ENCODE measurements at regions not wholly inside any gene's neighbourhood (a gene's known extent, or its start where the extent isn't known, plus 50 kb on each side); places are given as distances from the start of the nearest gene placed in this dataset.
"Not testable (repeated sequence)": the region's sequence is repeated elsewhere in the genome, so short reads cannot be mapped to it uniquely, and the experiment has no call there.

GRCh38 chr16:54985156-54985555 is 54.5 kb downstream of the IRX5 start:
- no peak for DNase-seq (ENCODE audit: low spot score)

- DNase-seq (ENCODE audit: low spot score) = no peak
Observed at GRCh38 chr16:54985668-54986067, 55.0 kb downstream of the IRX5 start.

- no peak for DNase-seq (ENCODE audit: low spot score)
Observed at GRCh38 chr16:54986409-54986808, 55.7 kb downstream of the IRX5 start.

GRCh38 chr16:54987081-54987480 is 56.4 kb downstream of the IRX5 start:
- DNase-seq (ENCODE audit: low spot score) = no peak

- DNase-seq (ENCODE audit: low spot score) = no peak
Observed at GRCh38 chr16:54991525-54991924, 60.9 kb downstream of the IRX5 start.

GRCh38 chr16:54991946-54992345 is 61.3 kb downstream of the IRX5 start:
- DNase-seq (ENCODE audit: low spot score) = not testable (repeated sequence)

GRCh38 chr16:54993106-54993895 is 62.6 kb downstream of the IRX5 start:
- no peak for DNase-seq (ENCODE audit: low spot score)

GRCh38 chr16:54996186-54996585 is 65.5 kb downstream of the IRX5 start:
- no peak for DNase-seq (ENCODE audit: low spot score)

GRCh38 chr16:54998834-54999233 is 68.2 kb downstream of the IRX5 start:
- DNase-seq (ENCODE audit: low spot score) = no peak

- DNase-seq (ENCODE audit: low spot score) = no peak
Observed at GRCh38 chr16:54999481-54999880, 68.8 kb downstream of the IRX5 start.

GRCh38 chr16:55000595-55000994 is 69.9 kb downstream of the IRX5 start:
- DNase-seq (ENCODE audit: low spot score) = no peak

- no peak for DNase-seq (ENCODE audit: low spot score)
Observed at GRCh38 chr16:55001931-55002330, 71.3 kb downstream of the IRX5 start.

GRCh38 chr16:55002419-55002818 is 71.8 kb downstream of the IRX5 start:
- no peak for DNase-seq (ENCODE audit: low spot score)

GRCh38 chr16:55003306-55003705 is 72.6 kb downstream of the IRX5 start:
- no peak for DNase-seq (ENCODE audit: low spot score)

- DNase-seq (ENCODE audit: low spot score) = no peak
Observed at GRCh38 chr16:55003916-55004315, 73.3 kb downstream of the IRX5 start.

GRCh38 chr16:55007504-55007903 is 76.8 kb downstream of the IRX5 start:
- DNase-seq (ENCODE audit: low spot score) = no peak

GRCh38 chr16:55008836-55009510 is 78.3 kb downstream of the IRX5 start:
- no peak for DNase-seq (ENCODE audit: low spot score)

- no peak for DNase-seq (ENCODE audit: low spot score)
Observed at GRCh38 chr16:55009581-55009980, 78.9 kb downstream of the IRX5 start.

GRCh38 chr16:55010492-55011160 is 80.0 kb downstream of the IRX5 start:
- DNase-seq (ENCODE audit: low spot score) = no peak

- no peak for DNase-seq (ENCODE audit: low spot score)
Observed at GRCh38 chr16:55012362-55012761, 81.7 kb downstream of the IRX5 start.

GRCh38 chr16:55012793-55013192 is 82.1 kb downstream of the IRX5 start:
- no peak for DNase-seq (ENCODE audit: low spot score)

- no peak for DNase-seq (ENCODE audit: low spot score)
Observed at GRCh38 chr16:55014022-55014421, 83.4 kb downstream of the IRX5 start.
